HG02970 (cell line): ENCODE measurements at regions not wholly inside any gene's neighbourhood (a gene's known extent, or its start where the extent isn't known, plus 50 kb on each side); places are given as distances from the start of the nearest gene placed in this dataset.

Experiments used
- ATAC-seq: cut with Tn5 transposase; IDR thresholded peaks from one replicate; pipeline ENCODE4 v1.9.1; 2021; ENCODE audit warnings: mild to moderate bottlenecking, moderate library complexity, moderate number of reproducible peaks; ENCODE audit not compliant: unreplicated experiment, low FRiP score

- ATAC-seq = no peak
These were observed 1326.6 kb downstream of the TBC1D22A start for GRCh38 chr22:48088926-48089536.

GRCh38 chr22:48088251-48088650, 1325.8 kb downstream of the TBC1D22A start:
- ATAC-seq = no peak

GRCh38 chr22:48085901-48086645, 1323.6 kb downstream of the TBC1D22A start:
- no peak for ATAC-seq

GRCh38 chr22:48084729-48085050, 1322.2 kb downstream of the TBC1D22A start:
- no peak for ATAC-seq

GRCh38 chr22:48084041-48084728, 1321.7 kb downstream of the TBC1D22A start:
- no peak for ATAC-seq

- no peak for ATAC-seq
These were observed 1321.1 kb downstream of the TBC1D22A start for GRCh38 chr22:48083502-48083901.

- ATAC-seq = no peak
These were observed 1319.8 kb downstream of the TBC1D22A start for GRCh38 chr22:48082284-48082683.

GRCh38 chr22:48081281-48081680, 1318.8 kb downstream of the TBC1D22A start:
- no peak for ATAC-seq

GRCh38 chr22:48080316-48081165, 1318.1 kb downstream of the TBC1D22A start:
- no peak for ATAC-seq

GRCh38 chr22:48079505-48080290, 1317.2 kb downstream of the TBC1D22A start:
- ATAC-seq = no peak

- no peak for ATAC-seq
These were observed 1316.4 kb downstream of the TBC1D22A start for GRCh38 chr22:48078825-48079224.

GRCh38 chr22:48077699-48078098, 1315.2 kb downstream of the TBC1D22A start:
- ATAC-seq = no peak

GRCh38 chr22:48076008-48076407, 1313.6 kb downstream of the TBC1D22A start:
- ATAC-seq = no peak

- ATAC-seq = no peak
These were observed 1313.2 kb downstream of the TBC1D22A start for GRCh38 chr22:48075604-48076003.

GRCh38 chr22:48072777-48073176, 1310.3 kb downstream of the TBC1D22A start:
- no peak for ATAC-seq

GRCh38 chr22:48071828-48072227, 1309.4 kb downstream of the TBC1D22A start:
- no peak for ATAC-seq

- no peak for ATAC-seq
These were observed 1308.9 kb downstream of the TBC1D22A start for GRCh38 chr22:48071305-48071704.

- no peak for ATAC-seq
These were observed 1308.3 kb downstream of the TBC1D22A start for GRCh38 chr22:48070760-48071159.

GRCh38 chr22:48070083-48070482, 1307.6 kb downstream of the TBC1D22A start:
- no peak for ATAC-seq

- no peak for ATAC-seq
These were observed 1306.8 kb downstream of the TBC1D22A start for GRCh38 chr22:48069256-48069655.
